HL-60 (cell line): ENCODE measurements at regions not wholly inside any gene's neighbourhood (a gene's known extent, or its start where the extent isn't known, plus 50 kb on each side); places are given as distances from the start of the nearest gene placed in this dataset.

Experiments
- DNase-seq, 2 experiments: peaks; one replicate each; pipeline ENCODE4 v3.0.0-alpha.2; 2010 to 2020; ENCODE audit warnings: low read depth in 1 of 2, low spot score in 1 of 2
- H3K27ac ChIP-seq: fragments of 250-450 bp; sonication (Bioruptor Pico); replicated peaks from 2 replicates; pipeline ENCODE4 v1.5.1; 2020; ENCODE audit warnings: mild to moderate bottlenecking, moderate library complexity
- H3K27me3 ChIP-seq: fragments of 250-450 bp; sonication (Bioruptor Pico); 2 replicates; pipeline ENCODE4 v1.5.1; 2021; ENCODE audit warnings: mild to moderate bottlenecking, moderate library complexity; ENCODE audit not compliant: insufficient read depth, poor library complexity, severe bottlenecking
- H3K4me3 ChIP-seq: replicated peaks from 2 replicates; pipeline ENCODE4 v1.5.1; 2011; ENCODE audit warnings: mild to moderate bottlenecking, control low read depth, low read length; ENCODE audit not compliant: insufficient read depth
- CTCF ChIP-seq: IDR thresholded peaks from one replicate; pipeline ENCODE4 v1.5.1; 2011; ENCODE audit warnings: low read length, control low read depth, inconsistent platforms; ENCODE audit not compliant: insufficient read depth
- GABPA ChIP-seq: IDR thresholded peaks from 2 replicates; pipeline ENCODE4 v1.6.1; 2012; ENCODE audit warnings: low read depth
- POLR2AphosphoS5 ChIP-seq: IDR thresholded peaks from 2 replicates; pipeline ENCODE4 v1.6.1; 2012; ENCODE audit warnings: low read depth
- REST ChIP-seq: IDR thresholded peaks from 2 replicates; pipeline ENCODE4 v1.6.1; 2012; ENCODE audit warnings: low read depth; ENCODE audit not compliant: insufficient replicate concordance
- SPI1 ChIP-seq: IDR thresholded peaks from 2 replicates; pipeline ENCODE4 v1.6.1; 2012; ENCODE audit warnings: low read depth, mild to moderate bottlenecking, borderline replicate concordance

- DNase-seq, result no peak
- no peaks in the 10 kb centered on the region for H3K27me3 ChIP-seq
- TF ChIP-seq POLR2AphosphoS5, result no peak
- no peak for TF ChIP-seq GABPA
- no peak for TF ChIP-seq SPI1
- TF ChIP-seq REST, result no peak
- TF ChIP-seq CTCF, result no peak
Measured at GRCh38 chr1:2908081-2908480, 106.6 kb upstream of the TTC34 start.

GRCh38 chr1:2908561-2908960 is 107.1 kb upstream of the TTC34 start:
- Histone ChIP-seq H3K27ac (no peak overlapping the region), H3K27me3 (no peaks in the 10 kb centered on the region), H3K4me3 (no peak overlapping the region)
- TF ChIP-seq REST (no peak), POLR2AphosphoS5 (no peak), CTCF (no peak), GABPA (no peak), SPI1 (no peak)
- DNase-seq, result no peak

More at GRCh38 chr1:2908081-2908480, 106.6 kb upstream of the TTC34 start:
- Histone ChIP-seq H3K4me3 (no peak overlapping the region), H3K27ac (no peak overlapping the region)

- no peak for DNase-seq
- H3K4me3 ChIP-seq, result no peak overlapping the region
- TF ChIP-seq CTCF (no peak), SPI1 (no peak)
Measured at GRCh38 chr1:2909797-2910196, 108.3 kb upstream of the TTC34 start.

GRCh38 chr1:2910211-2910610 is 108.7 kb upstream of the TTC34 start:
- H3K4me3 ChIP-seq, result no peak overlapping the region
- no peak overlapping the region for H3K27ac ChIP-seq
- no peak for TF ChIP-seq SPI1
- TF ChIP-seq CTCF, result no peak
- TF ChIP-seq GABPA, result no peak
- TF ChIP-seq POLR2AphosphoS5, result no peak
- no peak for TF ChIP-seq REST
- no peaks in the 10 kb centered on the region for H3K27me3 ChIP-seq
- no peak for DNase-seq

More at GRCh38 chr1:2909797-2910196, 108.3 kb upstream of the TTC34 start:
- H3K27ac ChIP-seq, result no peak overlapping the region
- H3K27me3 ChIP-seq, result no peaks in the 10 kb centered on the region
